Natural killer cell (primary cell): ENCODE measurements at regions not wholly inside any gene's neighbourhood (a gene's known extent, or its start where the extent isn't known, plus 50 kb on each side); places are given as distances from the start of the nearest gene placed in this dataset.

ENCODE experiments used
- ATAC-seq, 3 donors: fragments of 150-1000 bp in 2 of 3; fragments of 200-7000 bp in 1 of 3; cut with Tn5 transposase; 1 replicate in 1 of 3; 2 replicates in 2 of 3; pipeline ENCODE4 v1.10.0; 2021; ENCODE audit warnings: mild to moderate bottlenecking in 2 of 3, moderate library complexity in 2 of 3
- DNase-seq, 2 donors: peaks; one replicate each; pipeline versions ENCODE4 v3.0.0 to v3.0.0-alpha.2; 2013 to 2021; ENCODE audit warnings: mixed read lengths in 1 of 2
- H3K27ac ChIP-seq: one replicate; pipeline ENCODE4 v1.5.1; 2013; ENCODE audit warnings: mild to moderate bottlenecking, low read length
- H3K27me3 ChIP-seq: one replicate; pipeline ENCODE4 v1.6.1; 2013; ENCODE audit warnings: low read length; ENCODE audit not compliant: control insufficient read depth, insufficient read depth
- H3K36me3 ChIP-seq: one replicate; pipeline ENCODE4 v1.6.1; 2013; ENCODE audit warnings: low read length; ENCODE audit not compliant: control insufficient read depth, insufficient read depth
- H3K4me1 ChIP-seq: one replicate; pipeline ENCODE4 v1.6.1; 2013; ENCODE audit warnings: low read length; ENCODE audit not compliant: control insufficient read depth, insufficient read depth
- H3K4me3 ChIP-seq: one replicate; pipeline ENCODE4 v1.5.1; 2013; ENCODE audit warnings: low read length
- H3K9me3 ChIP-seq: one replicate; pipeline ENCODE4 v1.6.1; 2013; ENCODE audit warnings: low read length; ENCODE audit not compliant: control insufficient read depth, insufficient read depth
- H3K27ac Mint-ChIP-seq, 2 donors: one replicate each; pipeline ENCODE4 v1.8.0; 2022; ENCODE audit warnings: mild to moderate bottlenecking in 2 of 2, mixed read lengths in 2 of 2, moderate library complexity in 1 of 2
- H3K27me3 Mint-ChIP-seq, 2 donors: one replicate each; pipeline ENCODE4 v1.8.0; 2022; ENCODE audit warnings: low read depth in 2 of 2, mixed read lengths in 2 of 2
- H3K36me3 Mint-ChIP-seq: one replicate; pipeline ENCODE4 v1.8.0; 2022; ENCODE audit warnings: mixed read lengths
- H3K4me1 Mint-ChIP-seq, 2 donors: one replicate each; pipeline ENCODE4 v1.8.0; 2022; ENCODE audit warnings: mixed read lengths in 2 of 2
- H3K4me3 Mint-ChIP-seq: one replicate; pipeline ENCODE4 v1.8.0; 2022; ENCODE audit warnings: mild to moderate bottlenecking, moderate library complexity, mixed read lengths
- H3K9me3 Mint-ChIP-seq, 2 donors: one replicate each; pipeline ENCODE4 v1.8.0; 2022; ENCODE audit warnings: mixed read lengths in 2 of 2
- WGBS: methylation state at CpG from one replicate; pipeline ENCODE4 v1.1.7; 2013; ENCODE audit warnings: missing lambda C conversion rate; ENCODE audit not compliant: insufficient coverage; 5-methylcytosine and 5-hydroxymethylcytosine counted together
- intact Hi-C: fragments of 100-400 bp; cut with micrococcal nuclease; formaldehyde crosslinking; loops from one replicate; pipeline ENCODE4 v1.14.2; 2022
- TF ChIP-seq, protein P1 (sequence below): fragments of 200-600 bp; IDR thresholded peaks from one replicate; pipeline ENCODE4 v1.8.0; 2022; ENCODE audit warnings: antibody characterized with exemption

DNA sequence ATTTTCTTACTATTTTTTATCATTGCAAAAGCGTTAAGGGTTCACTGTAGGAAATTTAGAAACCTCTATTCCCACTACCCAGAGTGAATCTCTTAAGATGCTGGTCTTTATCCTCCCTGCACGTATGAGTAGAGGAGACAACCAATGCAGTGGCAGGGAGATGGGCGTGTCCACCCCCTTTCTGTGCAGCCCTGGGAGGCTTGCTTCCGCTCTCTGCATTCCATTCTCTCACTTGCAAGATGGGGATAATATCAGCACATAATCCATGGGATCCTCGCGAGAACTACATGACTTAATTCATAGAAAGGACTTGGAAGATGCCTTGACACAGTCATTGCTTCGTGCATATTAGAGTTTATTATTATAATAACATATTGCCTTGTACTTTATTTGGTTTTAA is 196.2 kb downstream of the KLF6 start:
- ATAC-seq (no peak), DNase-seq (no peak)
- H3K27ac Mint-ChIP-seq: no peak overlapping the region
- Histone ChIP-seq H3K4me1 (no peaks in the 10 kb centered on the region), H3K36me3 (no peaks in the 10 kb centered on the region), H3K27ac (no peak overlapping the region), H3K4me3 (no peak overlapping the region), H3K9me3 (no peaks in the 10 kb centered on the region), H3K27me3 (peaks cover 2% of the 10 kb centered on the region)
- no peaks in the 10 kb centered on the region for H3K9me3 Mint-ChIP-seq
- intact Hi-C loops: no loop called here
- TF ChIP-seq, protein P1, sequence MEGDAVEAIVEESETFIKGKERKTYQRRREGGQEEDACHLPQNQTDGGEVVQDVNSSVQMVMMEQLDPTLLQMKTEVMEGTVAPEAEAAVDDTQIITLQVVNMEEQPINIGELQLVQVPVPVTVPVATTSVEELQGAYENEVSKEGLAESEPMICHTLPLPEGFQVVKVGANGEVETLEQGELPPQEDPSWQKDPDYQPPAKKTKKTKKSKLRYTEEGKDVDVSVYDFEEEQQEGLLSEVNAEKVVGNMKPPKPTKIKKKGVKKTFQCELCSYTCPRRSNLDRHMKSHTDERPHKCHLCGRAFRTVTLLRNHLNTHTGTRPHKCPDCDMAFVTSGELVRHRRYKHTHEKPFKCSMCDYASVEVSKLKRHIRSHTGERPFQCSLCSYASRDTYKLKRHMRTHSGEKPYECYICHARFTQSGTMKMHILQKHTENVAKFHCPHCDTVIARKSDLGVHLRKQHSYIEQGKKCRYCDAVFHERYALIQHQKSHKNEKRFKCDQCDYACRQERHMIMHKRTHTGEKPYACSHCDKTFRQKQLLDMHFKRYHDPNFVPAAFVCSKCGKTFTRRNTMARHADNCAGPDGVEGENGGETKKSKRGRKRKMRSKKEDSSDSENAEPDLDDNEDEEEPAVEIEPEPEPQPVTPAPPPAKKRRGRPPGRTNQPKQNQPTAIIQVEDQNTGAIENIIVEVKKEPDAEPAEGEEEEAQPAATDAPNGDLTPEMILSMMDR: no peak
- no peak overlapping the region for H3K4me3 Mint-ChIP-seq
- H3K36me3 Mint-ChIP-seq: no peaks in the 10 kb centered on the region
- H3K4me1 Mint-ChIP-seq: no peaks in the 10 kb centered on the region
- peaks cover 18 to 43% of the 10 kb centered on the region in 2 donors for H3K27me3 Mint-ChIP-seq
- WGBS: 89% methylated on average over 3 of the region's 7 CpGs

DNA sequence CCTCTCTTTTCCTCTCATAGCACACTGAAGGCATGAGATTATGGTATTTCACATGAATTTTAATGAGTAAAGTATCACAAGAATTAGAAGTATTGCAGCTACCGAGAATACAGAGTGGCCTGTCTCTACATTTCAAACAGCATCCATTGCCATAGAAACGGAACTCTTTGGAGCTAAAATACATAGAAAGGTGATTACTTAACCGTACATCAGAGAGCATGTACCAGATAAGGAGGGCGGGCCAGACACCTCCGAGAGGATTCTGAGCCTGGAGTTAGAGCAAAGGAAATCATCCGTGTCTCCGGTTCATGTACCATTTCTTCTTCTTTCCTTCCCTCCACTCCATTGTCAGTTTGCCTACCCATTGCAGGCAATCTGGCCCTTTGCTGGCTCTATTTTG is 196.7 kb downstream of the KLF6 start:
- Mint-ChIP-seq H3K4me1 (no peaks in the 10 kb centered on the region), H3K4me3 (no peak overlapping the region), H3K36me3 (no peaks in the 10 kb centered on the region), H3K9me3 (no peaks in the 10 kb centered on the region), H3K27ac (no peak overlapping the region), H3K27me3 (peaks cover 18 to 43% of the 10 kb centered on the region in 2 donors)
- Histone ChIP-seq H3K27me3 (peaks cover 2% of the 10 kb centered on the region), H3K27ac (no peak overlapping the region), H3K4me1 (no peaks in the 10 kb centered on the region), H3K4me3 (no peak overlapping the region), H3K36me3 (no peaks in the 10 kb centered on the region), H3K9me3 (no peaks in the 10 kb centered on the region)
- TF ChIP-seq, protein P1: no peak
- WGBS: 92% methylated on average over 6 of the region's 7 CpGs
- ATAC-seq (no peak), DNase-seq (no peak)
- intact Hi-C loops: no loop called here

DNA sequence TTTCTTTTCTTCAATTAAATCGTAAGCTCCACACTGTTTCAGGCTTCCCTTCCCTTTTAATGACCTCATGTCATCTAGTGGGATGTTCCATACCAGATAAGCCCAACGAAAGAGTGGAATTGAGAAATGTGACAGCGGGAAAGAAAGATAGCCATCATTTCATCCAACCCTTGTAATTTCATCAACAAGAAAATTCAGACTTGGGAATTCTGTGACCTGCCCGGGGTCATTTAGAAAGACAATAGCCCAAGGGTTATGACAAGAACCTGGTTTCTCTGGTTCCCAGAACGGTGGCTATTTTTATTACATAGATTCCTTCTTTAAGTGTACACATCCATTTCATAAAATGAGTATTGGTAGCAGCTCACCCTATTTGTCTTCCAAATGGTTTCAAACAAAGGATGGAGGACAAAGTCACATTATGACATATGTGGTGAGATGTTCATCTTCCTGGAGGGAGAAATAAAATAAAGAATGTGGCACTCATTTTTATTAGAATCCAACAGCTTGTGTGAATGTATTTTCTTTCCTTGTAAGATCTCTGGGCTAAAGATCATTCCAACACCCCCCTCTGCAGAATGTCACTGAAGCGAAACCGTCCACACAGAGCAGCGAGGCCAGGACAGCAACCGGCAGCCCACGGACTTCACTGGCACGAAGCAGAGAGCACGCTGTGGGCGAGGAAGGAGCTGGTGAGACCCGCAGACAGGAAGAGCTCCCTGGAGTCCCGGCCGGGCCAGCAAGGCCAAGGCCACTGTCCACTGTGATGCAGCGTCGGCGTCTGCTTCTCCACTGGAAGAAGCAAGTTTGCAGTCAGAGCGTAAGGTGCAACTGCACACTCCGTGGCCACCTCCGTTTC is 199.9 kb downstream of the KLF6 start:
- H3K4me3 Mint-ChIP-seq: no peak overlapping the region
- peaks cover 21 to 41% of the 10 kb centered on the region in 2 donors for H3K27me3 Mint-ChIP-seq
- no peak for ATAC-seq
- TF ChIP-seq, protein P1: no peak
- no peaks in the 10 kb centered on the region for H3K9me3 Mint-ChIP-seq
- H3K27ac ChIP-seq: no peak overlapping the region
- H3K4me1 ChIP-seq: no peaks in the 10 kb centered on the region
- no peak overlapping the region for H3K27ac Mint-ChIP-seq
- no peak overlapping the region for H3K4me3 ChIP-seq
- H3K36me3 ChIP-seq: no peaks in the 10 kb centered on the region
- H3K4me1 Mint-ChIP-seq: no peaks in the 10 kb centered on the region
- intact Hi-C loops: no loop called here
- H3K27me3 ChIP-seq: peaks cover 2% of the 10 kb centered on the region
- H3K9me3 ChIP-seq: no peaks in the 10 kb centered on the region
- WGBS: 94% methylated on average over 22 of the region's 22 CpGs
- no peak for DNase-seq
- H3K36me3 Mint-ChIP-seq: no peaks in the 10 kb centered on the region

DNA sequence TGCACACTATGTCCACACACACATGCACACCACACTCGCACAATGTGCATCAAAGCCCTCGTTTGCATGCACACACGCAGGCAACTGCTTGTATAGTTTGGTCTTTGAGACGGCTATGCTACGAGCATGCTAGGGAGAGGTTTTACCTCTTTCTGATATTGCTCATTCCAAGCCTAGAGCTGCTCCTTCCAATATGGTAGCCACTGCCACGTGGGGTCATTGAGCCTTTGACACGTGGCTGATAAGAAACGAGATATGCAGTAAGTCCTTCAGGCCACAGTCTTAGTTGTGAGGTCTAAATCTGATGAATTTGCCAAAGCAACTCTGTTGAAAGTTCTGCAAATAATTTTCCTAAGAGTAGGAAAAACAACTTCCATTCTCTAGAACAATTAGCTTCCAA is 204.4 kb downstream of the KLF6 start:
- H3K36me3 Mint-ChIP-seq: no peaks in the 10 kb centered on the region
- H3K4me1 ChIP-seq: no peaks in the 10 kb centered on the region
- no peaks in the 10 kb centered on the region for H3K27me3 ChIP-seq
- no peak overlapping the region for H3K27ac ChIP-seq
- no peak overlapping the region for H3K4me3 Mint-ChIP-seq
- intact Hi-C loops: no loop called here
- H3K4me3 ChIP-seq: no peak overlapping the region
- no peaks in the 10 kb centered on the region for H3K36me3 ChIP-seq
- H3K9me3 ChIP-seq: no peaks in the 10 kb centered on the region
- TF ChIP-seq, protein P1: no peak
- H3K27me3 Mint-ChIP-seq: peaks cover 7 to 35% of the 10 kb centered on the region in 2 donors
- no peak for ATAC-seq
- no peak for DNase-seq
- H3K27ac Mint-ChIP-seq: no peak overlapping the region
- 84% methylated on average over 8 of the region's 8 CpGs for WGBS
- H3K4me1 Mint-ChIP-seq: no peaks in the 10 kb centered on the region
- no peaks in the 10 kb centered on the region for H3K9me3 Mint-ChIP-seq
